GM12891 (cell line): ENCODE measurements at regions not wholly inside any gene's neighbourhood (a gene's known extent, or its start where the extent isn't known, plus 50 kb on each side); places are given as distances from the start of the nearest gene placed in this dataset.

Experiments
- POLR2A ChIP-seq: IDR thresholded peaks from 2 replicates; pipeline ENCODE4 v1.6.1; 2011; ENCODE audit warnings: low read depth, low read length, control low read depth
- POLR2AphosphoS5 ChIP-seq: IDR thresholded peaks from 2 replicates; pipeline ENCODE4 v1.6.1; 2011; ENCODE audit warnings: low read depth, low read length, control low read depth
- TAF1 ChIP-seq: IDR thresholded peaks from 2 replicates; pipeline ENCODE4 v1.6.1; 2011; ENCODE audit warnings: low read depth, low read length, control low read depth

DNA sequence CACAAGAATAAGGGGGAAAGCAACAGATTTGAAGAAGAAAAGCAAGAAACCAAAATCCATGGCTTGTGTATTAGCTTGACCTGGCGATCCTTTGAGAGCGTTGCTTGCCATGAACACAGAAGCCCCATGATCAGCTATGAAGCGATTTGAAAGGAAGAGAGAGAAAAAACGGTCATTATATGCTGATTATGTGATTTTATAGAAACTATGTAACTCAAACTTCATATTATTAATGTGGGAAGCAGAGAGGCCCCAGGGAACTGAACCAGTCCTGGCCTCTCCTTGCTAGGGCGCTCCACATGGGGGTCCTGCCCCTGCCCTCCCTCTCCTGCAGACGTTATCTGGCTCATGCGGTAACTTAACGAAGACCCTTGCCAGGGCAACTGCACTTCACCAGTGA, 306.1 kb upstream of the ADARB2 start:
- TF ChIP-seq POLR2A (no peak), POLR2AphosphoS5 (no peak), TAF1 (no peak)
